ENCODE measurements at regions not wholly inside any gene's neighbourhood (a gene's known extent, or its start where the extent isn't known, plus 50 kb on each side); places are given as distances from the start of the nearest gene placed in this dataset.

GRCh38 chr15:39092761-39093160 lies 488.1 kb upstream of the THBS1 start:
- Histone ChIP-seq H3K9me3 (peaks cover 0 to 4% (median 0%) of the 10 kb centered on the region in 11 donors), H3K4me3 (no peak overlapping the region), H3K4me1 (no peaks in the 10 kb centered on the region), H3K27me3 (no peaks in the 10 kb centered on the region), H3K36me3 (no peaks in the 10 kb centered on the region), H3K27ac (no peak overlapping the region)
- intact Hi-C loops (cut with DNase I), result no loop called here
- 67 to 88% methylated on average over 2 of the region's 2 CpGs for WGBS, 2 donors
- no peak for DNase-seq
- TF ChIP-seq CTCF (IDR thresholded peaks at IDR 0.05), result no peak
- ATAC-seq, result no peak

- H3K27me3 ChIP-seq, result no peaks in the 10 kb centered on the region
- no peak overlapping the region for H3K4me3 ChIP-seq
- no peak overlapping the region for H3K27ac ChIP-seq
- peaks cover 0 to 5% (median 0%) of the 10 kb centered on the region in 11 donors for H3K9me3 ChIP-seq
- no peaks in the 10 kb centered on the region for H3K4me1 ChIP-seq
- DNase-seq, result no peak
- intact Hi-C loops (cut with DNase I), result no loop called here
- no peak for TF ChIP-seq CTCF (IDR thresholded peaks at IDR 0.05)
- H3K36me3 ChIP-seq, result no peaks in the 10 kb centered on the region
- no peak for ATAC-seq
Measured at GRCh38 chr15:39094116-39094515, 486.8 kb upstream of the THBS1 start.

GRCh38 chr15:39095218-39095879 lies 485.5 kb upstream of the THBS1 start:
- intact Hi-C loops (cut with DNase I), result no loop called here
- TF ChIP-seq CTCF (IDR thresholded peaks at IDR 0.05), result no peak
- Histone ChIP-seq H3K4me3 (no peak overlapping the region), H3K27me3 (no peaks in the 10 kb centered on the region), H3K36me3 (no peaks in the 10 kb centered on the region), H3K4me1 (peaks cover 0 to 8% (median 0%) of the 10 kb centered on the region in 9 donors), H3K27ac (no peak overlapping the region), H3K9me3 (peaks cover 0 to 5% (median 0%) of the 10 kb centered on the region in 11 donors)
- ATAC-seq (no peak), DNase-seq (no peak)
- 73 to 78% methylated on average over 8 of the region's 8 CpGs for WGBS, 2 donors

GRCh38 chr15:39096608-39097205 lies 484.2 kb upstream of the THBS1 start:
- no peak for TF ChIP-seq CTCF (IDR thresholded peaks at IDR 0.05)
- no peaks in the 10 kb centered on the region for H3K36me3 ChIP-seq
- H3K4me1 ChIP-seq, result peaks cover 0 to 8% (median 0%) of the 10 kb centered on the region in 9 donors
- intact Hi-C loops (cut with DNase I), result no loop called here
- ATAC-seq, result no peak
- no peak overlapping the region for H3K27ac ChIP-seq
- H3K4me3 ChIP-seq, result no peak overlapping the region
- peaks cover 0 to 5% (median 0%) of the 10 kb centered on the region in 11 donors for H3K9me3 ChIP-seq
- WGBS, 2 donors, result 58 to 63% methylated on average over 3 of the region's 3 CpGs
- no peaks in the 10 kb centered on the region for H3K27me3 ChIP-seq
- DNase-seq, result no peak

Measured in heart right ventricle (tissue), 16 donors.